ENCODE measurements at regions not wholly inside any gene's neighbourhood (a gene's known extent, or its start where the extent isn't known, plus 50 kb on each side); places are given as distances from the start of the nearest gene placed in this dataset.
A peak's percentile ranks its signal among the peaks of the same experiment; 100 is the strongest.

DNA sequence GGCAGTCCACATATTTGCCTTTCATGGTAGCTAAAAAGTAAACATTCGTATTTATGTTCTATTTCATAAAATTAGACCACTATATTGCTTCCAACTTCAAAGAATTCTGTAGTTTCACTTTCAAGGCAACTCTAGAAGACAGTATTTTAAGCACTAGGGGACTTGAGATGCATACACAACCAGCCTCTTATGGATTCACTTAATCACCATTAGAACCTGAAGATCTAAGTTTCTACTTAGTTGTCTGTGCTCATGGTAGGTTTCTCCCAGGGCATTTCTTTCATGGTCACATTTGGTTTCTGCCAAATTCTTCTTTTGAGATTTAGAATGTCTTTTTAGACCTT is 209.9 kb upstream of the HCCS start:
- DNase-seq = no peak
- no peak overlapping the region for H3K4me3 ChIP-seq
- no peaks in the 10 kb centered on the region for H3K27me3 ChIP-seq
- no peaks in the 10 kb centered on the region for H3K9me3 ChIP-seq
- no peaks in the 10 kb centered on the region; the same call in 1 of the 2 replicates for H3K36me3 ChIP-seq

DNA sequence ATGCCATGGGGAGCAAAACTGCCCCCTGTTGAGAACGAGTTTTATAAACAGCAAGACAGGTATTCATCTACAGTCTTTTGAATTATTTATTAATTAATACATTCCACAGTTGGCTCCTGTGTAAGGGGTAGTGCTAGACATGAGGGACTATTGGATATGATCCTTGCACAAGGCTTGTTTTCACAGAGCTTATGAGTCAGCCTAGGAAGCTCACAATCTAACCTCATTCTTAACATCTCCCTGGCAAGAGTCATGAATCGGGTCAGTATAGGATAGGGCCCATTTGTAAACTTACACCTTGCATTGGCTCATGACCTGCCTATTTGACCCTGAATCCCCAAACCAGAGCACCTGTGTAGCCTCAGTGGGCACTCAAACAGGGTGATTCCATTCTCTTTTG is 209.1 kb upstream of the HCCS start:
- H3K36me3 ChIP-seq = no peaks in the 10 kb centered on the region; the same call in 1 of the 2 replicates
- H3K9me3 ChIP-seq = peaks cover 3% of the 10 kb centered on the region; the same call in 1 of the 2 replicates
- no peak overlapping the region for H3K4me3 ChIP-seq
- DNase-seq = no peak
- no peaks in the 10 kb centered on the region for H3K27me3 ChIP-seq

DNA sequence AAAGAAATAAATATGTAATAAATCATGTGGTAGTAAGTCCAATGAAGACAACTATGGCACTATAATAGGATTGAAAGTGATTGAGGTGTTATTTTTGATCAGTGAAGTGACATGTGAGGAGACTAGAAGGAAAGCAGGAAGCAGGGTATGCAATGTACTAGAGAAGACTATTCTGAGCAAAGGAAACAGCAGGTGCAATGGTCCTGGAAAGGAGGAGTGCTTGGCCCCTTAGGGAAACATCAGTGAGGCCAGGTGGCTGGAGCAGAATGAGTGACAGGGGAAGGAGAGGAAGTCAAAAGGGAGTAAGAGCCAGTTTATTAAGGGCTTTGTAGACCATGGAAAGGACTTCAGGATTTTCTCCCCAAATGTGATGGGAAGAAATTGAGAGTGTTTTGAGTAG is 207.6 kb upstream of the HCCS start:
- H3K27me3 ChIP-seq = no peaks in the 10 kb centered on the region
- H3K4me3 ChIP-seq = no peak overlapping the region
- peaks cover 7% of the 10 kb centered on the region for H3K9me3 ChIP-seq
- no peak for DNase-seq
- H3K36me3 ChIP-seq = no peaks in the 10 kb centered on the region; the same call in 1 of the 2 replicates

DNA sequence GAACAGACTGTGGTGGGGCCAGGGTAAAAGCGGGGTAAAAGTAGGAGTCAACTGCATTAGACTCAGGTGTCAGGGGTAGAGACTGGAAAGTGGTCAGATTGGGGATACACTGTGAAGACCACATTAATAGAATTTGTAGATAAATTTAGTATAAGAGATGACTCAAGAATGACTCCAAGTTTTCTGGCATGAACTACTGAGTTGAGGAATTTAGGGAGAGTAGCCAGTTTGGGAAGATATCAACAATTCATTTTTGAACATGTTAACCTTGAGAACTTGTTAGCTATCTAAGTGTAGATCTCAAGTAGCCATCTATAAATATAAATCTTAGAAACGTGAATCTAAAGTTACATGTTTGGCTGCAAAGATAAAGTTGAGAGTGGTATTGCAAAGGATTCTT is 206.9 kb upstream of the HCCS start:
- H3K4me3 ChIP-seq = no peak overlapping the region
- peaks cover 7% of the 10 kb centered on the region for H3K9me3 ChIP-seq
- H3K27me3 ChIP-seq = no peaks in the 10 kb centered on the region
- no peaks in the 10 kb centered on the region; the same call in 1 of the 2 replicates for H3K36me3 ChIP-seq
- DNase-seq = no peak

DNA sequence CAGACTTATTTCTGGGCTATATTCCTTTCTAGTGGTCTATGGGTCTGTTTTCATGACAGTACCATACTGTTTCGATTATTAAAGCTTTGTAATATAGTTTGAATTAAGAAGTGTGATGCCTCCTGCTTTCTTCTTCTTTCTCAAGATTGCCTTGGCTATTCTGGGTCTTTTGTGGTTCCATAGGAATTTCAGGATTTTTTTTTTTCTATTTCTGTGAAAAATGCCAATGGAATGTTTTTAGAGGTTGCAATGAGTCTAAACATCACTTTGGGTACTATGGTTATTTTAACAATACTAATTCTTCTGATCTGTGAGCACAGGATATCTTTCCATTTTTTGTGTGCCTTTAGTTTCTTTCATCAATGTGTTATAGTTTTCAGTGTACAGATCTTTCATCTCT is 204.3 kb upstream of the HCCS start:
- Histone ChIP-seq H3K36me3 (no peaks in the 10 kb centered on the region; the same call in 1 of the 2 replicates), H3K27me3 (no peaks in the 10 kb centered on the region), H3K4me3 (no peak overlapping the region), H3K9me3 (peaks cover 7% of the 10 kb centered on the region)
- no peak for DNase-seq

DNA sequence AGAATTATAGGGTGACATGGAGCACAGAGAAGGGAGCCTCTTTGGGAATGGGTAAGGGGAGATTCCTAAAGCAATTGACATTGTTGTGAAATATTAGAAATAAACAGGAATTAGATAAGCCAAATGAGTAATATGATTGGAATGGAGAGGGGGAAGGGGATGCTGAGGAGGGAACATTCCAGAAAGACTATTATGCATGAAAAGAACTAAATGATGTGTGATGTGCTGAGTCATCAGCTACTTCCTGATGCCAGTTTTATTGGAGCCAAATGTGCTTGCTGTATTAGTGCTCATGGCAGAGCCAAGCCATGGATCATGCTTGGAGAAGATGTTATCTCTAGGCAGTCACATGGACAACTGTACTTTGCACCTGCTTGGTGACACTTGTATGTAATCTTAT is 189.0 kb upstream of the HCCS start:
- H3K9me3 ChIP-seq = no peaks in the 10 kb centered on the region
- peak; percentile 59 for DNase-seq
- H3K4me3 ChIP-seq = no peak overlapping the region
- peaks cover 3% of the 10 kb centered on the region for H3K36me3 ChIP-seq
- H3K27me3 ChIP-seq = no peaks in the 10 kb centered on the region

DNA sequence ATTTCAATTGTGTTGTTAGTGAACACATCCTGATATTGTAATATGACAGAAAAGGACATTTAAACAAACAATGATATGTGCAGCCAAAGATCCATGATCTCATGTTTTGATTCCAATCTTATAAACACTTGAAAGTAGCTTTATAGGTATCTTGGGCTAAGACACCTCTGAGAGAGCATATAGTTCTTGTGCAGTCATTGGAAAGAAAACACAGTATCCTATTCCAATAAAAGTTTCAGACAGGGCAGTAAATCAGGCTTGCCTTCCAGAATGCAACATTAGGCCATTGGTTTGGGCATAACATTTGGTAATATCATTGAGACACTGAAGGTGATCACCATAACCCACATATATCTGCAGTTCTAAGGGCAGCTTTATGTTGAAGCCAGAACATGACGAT is 188.3 kb upstream of the HCCS start:
- H3K9me3 ChIP-seq = no peaks in the 10 kb centered on the region
- DNase-seq = no peak
- no peaks in the 10 kb centered on the region for H3K27me3 ChIP-seq
- peaks cover 3% of the 10 kb centered on the region for H3K36me3 ChIP-seq
- H3K4me3 ChIP-seq = no peak overlapping the region

DNA sequence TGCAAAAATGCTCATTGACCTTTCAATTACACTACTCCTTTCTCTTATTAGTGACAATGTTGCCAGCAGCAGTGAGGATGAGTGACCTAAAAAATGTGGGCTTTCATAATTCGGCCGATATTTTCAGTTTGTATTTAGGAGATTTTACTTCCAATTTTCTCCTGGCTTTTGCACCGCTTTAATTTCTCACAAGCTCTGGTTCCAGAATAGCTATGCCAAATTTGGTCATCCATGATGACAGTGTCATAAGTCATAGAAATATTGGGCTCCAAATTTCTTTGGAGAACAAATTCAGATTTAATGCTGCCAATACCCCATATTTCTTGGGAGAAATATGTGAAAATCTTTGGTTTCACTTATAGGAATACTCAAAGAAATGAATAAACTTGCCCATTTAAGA is 187.7 kb upstream of the HCCS start:
- H3K4me3 ChIP-seq = no peak overlapping the region
- peaks cover 2% of the 10 kb centered on the region for H3K9me3 ChIP-seq
- no peak for DNase-seq
- peaks cover 3% of the 10 kb centered on the region for H3K36me3 ChIP-seq
- H3K27me3 ChIP-seq = no peaks in the 10 kb centered on the region

DNA sequence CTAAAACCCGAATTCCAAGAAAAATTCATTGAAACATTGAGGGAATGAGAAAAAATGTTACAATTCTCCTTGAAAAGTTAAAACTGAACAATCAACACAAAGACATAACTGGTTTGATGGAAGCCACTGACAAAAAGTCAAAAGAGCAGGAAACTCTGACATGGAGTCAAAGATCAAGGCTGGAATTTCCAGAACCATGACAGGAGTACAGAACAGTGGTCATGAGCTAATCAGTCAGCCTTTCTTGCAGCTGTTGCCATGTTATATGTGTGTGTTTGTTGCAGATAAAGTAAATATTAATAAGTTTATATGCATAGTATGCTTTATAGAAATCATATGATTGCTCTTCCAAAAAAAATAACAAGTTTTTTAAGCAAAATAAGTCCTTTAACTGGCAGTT is 184.7 kb upstream of the HCCS start:
- H3K4me3 ChIP-seq = no peak overlapping the region
- no peak for DNase-seq
- no peaks in the 10 kb centered on the region for H3K27me3 ChIP-seq
- H3K36me3 ChIP-seq = no peaks in the 10 kb centered on the region; the same call in 1 of the 2 replicates
- H3K9me3 ChIP-seq = peaks cover 4% of the 10 kb centered on the region

DNA sequence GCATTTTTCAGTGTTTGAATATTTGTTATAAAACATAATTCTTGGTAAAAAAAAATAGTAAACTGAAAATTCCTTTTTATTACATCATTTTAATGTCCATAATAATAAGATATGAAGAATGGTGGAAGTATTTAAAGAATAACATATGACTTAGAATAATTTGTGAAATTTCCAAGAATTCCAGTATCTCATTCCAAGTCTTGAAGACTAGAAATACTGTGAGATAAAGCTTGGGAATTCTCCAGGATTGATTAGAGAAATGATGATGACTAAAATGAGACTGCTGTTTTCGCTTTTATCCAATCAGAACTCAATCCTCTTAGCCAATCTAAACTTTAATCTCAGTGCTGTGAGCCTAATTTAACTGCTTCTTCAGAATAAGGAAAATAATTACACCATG is 184.2 kb upstream of the HCCS start:
- Histone ChIP-seq H3K9me3 (peaks cover 4% of the 10 kb centered on the region), H3K36me3 (no peaks in the 10 kb centered on the region; the same call in 1 of the 2 replicates)
- DNase-seq = no peak

DNA sequence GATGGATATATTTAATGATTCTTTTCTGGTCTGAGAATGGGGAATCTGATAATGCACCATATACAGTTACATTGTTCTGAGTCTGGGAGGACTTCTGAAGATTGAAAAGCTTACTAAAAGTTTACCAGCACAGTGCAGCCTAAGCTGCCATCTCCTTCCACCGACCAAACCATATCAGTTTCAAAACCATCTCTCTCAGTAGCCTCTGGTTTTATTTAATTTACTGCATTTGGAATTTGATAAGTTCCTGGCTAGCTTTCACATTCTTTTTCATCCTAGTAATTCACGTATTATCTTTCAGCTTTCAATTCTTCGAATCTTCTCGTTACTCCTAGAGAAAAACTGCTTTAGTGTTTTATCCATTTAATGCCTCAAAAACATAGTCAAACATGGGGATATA is 181.4 kb upstream of the HCCS start:
- no peak for DNase-seq
- Histone ChIP-seq H3K9me3 (peaks cover 4% of the 10 kb centered on the region), H3K27me3 (no peaks in the 10 kb centered on the region), H3K4me3 (no peak overlapping the region), H3K36me3 (no peaks in the 10 kb centered on the region)

More for the DNA sequence above, 184.2 kb upstream of the HCCS start:
- Histone ChIP-seq H3K27me3 (no peaks in the 10 kb centered on the region), H3K4me3 (no peak overlapping the region)

DNA sequence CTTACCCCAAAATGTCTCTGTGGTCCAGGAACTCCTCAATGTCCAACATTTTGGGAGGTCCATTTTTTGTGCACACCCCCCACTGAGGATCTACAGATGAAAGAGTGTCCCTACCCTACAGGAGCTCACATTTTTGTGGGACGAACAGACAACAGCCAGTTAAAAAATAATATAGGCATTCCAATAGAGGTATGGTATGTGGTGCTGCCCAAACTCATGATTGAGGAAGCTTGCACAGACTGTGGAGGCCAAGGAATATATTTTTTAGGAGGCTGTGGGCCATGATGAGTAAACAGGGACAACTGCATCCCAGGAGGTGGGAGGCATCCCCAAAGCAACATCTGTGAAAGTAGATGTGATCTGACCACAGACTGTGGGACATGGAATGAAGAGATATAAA is 181.0 kb upstream of the HCCS start:
- Histone ChIP-seq H3K27me3 (no peaks in the 10 kb centered on the region), H3K9me3 (peaks cover 4% of the 10 kb centered on the region), H3K4me3 (no peak overlapping the region), H3K36me3 (no peaks in the 10 kb centered on the region)
- DNase-seq = no peak

DNA sequence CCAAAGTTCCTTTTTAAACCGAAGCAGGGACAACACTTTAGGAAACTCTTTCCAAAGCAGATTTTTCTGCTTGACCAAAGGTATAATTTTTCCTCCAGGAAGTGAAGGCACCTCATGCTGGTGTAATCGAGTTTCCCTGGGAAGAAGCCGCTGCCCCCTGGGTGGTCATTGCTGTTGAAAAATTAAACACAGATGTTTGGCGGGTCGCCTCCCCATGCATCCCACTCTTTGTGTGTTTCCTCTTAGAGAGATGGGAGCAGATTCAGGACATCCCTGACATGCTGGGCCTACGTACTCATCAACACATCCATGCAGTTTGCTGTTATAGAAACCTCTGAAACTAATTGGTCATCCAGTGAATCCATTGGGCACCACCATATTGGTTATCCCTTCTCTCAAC is 179.2 kb upstream of the HCCS start:
- Histone ChIP-seq H3K36me3 (no peaks in the 10 kb centered on the region), H3K4me3 (no peak overlapping the region), H3K9me3 (peaks cover 4% of the 10 kb centered on the region), H3K27me3 (no peaks in the 10 kb centered on the region)
- no peak for DNase-seq

DNA sequence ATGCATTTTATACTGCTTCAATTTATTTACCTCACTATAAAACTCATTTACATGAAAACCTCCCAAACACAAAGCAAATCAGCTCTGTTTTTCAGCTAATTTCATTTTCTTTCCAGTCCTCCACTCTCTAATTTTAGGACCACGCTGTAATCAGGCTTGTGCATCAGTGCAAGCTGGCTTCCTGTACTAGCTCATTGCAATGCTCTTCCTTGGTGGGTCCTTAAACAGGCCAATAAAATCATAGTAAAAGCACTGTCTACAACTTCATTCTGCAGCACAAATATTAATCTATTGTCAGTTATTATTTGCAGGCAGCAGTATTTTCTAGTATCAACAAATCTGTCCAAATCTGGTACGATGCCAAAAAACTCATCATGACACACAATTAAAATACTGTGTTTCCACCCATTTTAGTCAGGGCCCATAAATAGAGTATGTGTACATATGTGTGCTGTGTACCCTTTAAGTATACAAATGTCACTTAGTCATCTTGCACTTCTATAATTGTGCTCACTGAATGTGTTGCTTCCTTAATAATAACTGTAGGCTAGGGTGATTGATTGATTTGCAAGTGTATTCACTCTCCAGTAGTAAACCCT is 178.2 kb upstream of the HCCS start:
- DNase-seq = no peak
- Histone ChIP-seq H3K36me3 (no peaks in the 10 kb centered on the region), H3K9me3 (peaks cover 4% of the 10 kb centered on the region), H3K4me3 (no peak overlapping the region), H3K27me3 (no peaks in the 10 kb centered on the region)

DNA sequence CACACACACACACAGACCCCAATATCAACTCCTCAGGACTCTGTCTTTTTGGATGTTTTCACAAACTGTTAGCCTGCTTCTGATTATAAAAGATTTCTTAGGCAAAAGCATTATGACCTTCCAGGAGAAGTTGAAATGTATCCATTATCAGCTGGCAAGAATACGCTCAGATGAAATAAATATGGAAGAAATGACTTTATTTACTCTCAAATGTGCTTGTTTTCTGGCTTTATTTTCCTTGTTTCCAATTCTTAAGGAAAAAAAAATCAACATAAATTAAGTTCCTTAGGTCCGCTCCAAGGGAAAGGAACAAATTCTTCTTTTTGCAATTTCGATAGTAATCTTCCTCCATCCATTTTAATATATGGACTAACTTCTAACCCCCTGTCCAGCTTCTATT is 175.6 kb upstream of the HCCS start:
- no peak for DNase-seq
- H3K4me3 ChIP-seq = no peak overlapping the region
- no peaks in the 10 kb centered on the region for H3K36me3 ChIP-seq
- H3K9me3 ChIP-seq = no peaks in the 10 kb centered on the region
- no peaks in the 10 kb centered on the region for H3K27me3 ChIP-seq

DNA sequence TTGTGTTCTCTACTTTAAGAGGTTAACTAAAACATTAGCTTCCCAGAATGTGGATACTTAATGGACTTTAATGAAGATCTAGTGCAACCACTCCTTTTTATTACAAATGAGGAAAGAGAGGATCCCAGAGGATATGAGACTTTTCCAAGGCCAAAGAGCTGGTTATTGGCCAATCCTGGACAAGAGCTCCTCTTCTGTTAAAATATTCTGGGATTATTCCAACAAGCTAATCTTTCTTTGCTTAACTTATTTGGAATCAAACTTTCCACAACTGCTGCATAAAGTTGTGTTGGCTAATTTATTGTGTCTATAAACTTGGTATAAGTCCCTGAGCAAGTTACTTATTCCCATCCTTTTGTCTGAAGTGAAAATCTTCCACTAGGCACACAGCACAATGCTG is 174.2 kb upstream of the HCCS start:
- Histone ChIP-seq H3K27me3 (no peaks in the 10 kb centered on the region), H3K9me3 (no peaks in the 10 kb centered on the region), H3K36me3 (no peaks in the 10 kb centered on the region), H3K4me3 (no peak overlapping the region)
- DNase-seq = no peak

DNA sequence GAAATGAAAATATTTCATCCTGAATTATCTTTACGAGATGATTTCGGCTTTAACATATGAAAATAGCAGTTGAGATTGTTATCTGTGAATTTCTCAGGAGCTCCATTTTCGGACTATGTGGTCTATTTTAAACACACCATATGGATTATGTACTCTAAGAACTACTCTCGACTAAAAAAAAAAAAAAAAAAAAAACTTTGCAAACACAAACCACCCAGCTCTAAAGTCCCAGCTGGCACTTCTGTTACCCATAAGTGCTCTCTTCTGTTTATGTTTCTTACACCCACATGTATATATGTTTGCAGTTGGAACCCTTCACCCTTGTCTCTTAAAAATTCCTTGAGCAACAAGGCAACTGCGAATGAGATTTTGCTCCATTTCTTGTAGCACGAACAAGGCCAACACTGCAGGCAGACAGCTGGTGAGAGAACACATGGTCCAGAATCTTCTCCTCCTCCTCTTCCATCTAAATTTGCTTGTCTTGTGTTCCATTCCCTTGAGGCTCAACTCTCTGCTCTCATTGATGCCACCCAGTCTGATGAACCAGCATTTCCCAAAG is 172.7 kb upstream of the HCCS start:
- no peak for DNase-seq
- no peaks in the 10 kb centered on the region for H3K9me3 ChIP-seq
- H3K36me3 ChIP-seq = no peaks in the 10 kb centered on the region
- no peaks in the 10 kb centered on the region for H3K27me3 ChIP-seq
- H3K4me3 ChIP-seq = no peak overlapping the region

DNA sequence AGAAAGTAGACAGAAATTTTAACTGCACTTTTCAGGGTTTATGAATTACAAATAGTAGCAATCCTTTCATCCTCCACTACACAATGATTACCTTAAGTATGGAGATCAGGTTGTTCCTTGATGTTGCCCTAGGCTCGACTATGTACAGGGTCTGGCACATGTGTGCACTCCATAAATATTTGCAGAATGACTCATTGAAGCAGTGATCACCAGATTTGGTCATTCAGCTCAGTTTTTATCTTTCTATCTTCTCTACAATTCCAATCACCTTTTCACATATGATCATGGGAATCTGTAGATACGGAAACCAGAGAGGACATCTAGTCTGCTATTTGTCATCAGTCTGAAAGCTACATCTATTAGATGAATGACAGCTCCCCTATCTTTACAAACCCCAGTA is 171.7 kb upstream of the HCCS start:
- Histone ChIP-seq H3K4me3 (no peak overlapping the region), H3K9me3 (no peaks in the 10 kb centered on the region), H3K27me3 (no peaks in the 10 kb centered on the region), H3K36me3 (no peaks in the 10 kb centered on the region)
- no peak for DNase-seq

Data from MG63 (cell line).